22Rv1 (cell line): ENCODE measurements at regions not wholly inside any gene's neighbourhood (a gene's known extent, or its start where the extent isn't known, plus 50 kb on each side); places are given as distances from the start of the nearest gene placed in this dataset.

Source experiments
- CTCF ChIP-seq: fragments of 450-650 bp; IDR thresholded peaks from 2 replicates; pipeline ENCODE4 v1.5.1; 2017; ENCODE audit warnings: mild to moderate bottlenecking
- ZFX ChIP-seq: fragments of 450-650 bp; IDR thresholded peaks from 2 replicates; pipeline ENCODE4 v1.6.1; 2017; ENCODE audit warnings: antibody characterized with exemption, borderline replicate concordance

- no peak for TF ChIP-seq CTCF
- TF ChIP-seq ZFX, result no peak
These were observed 733.8 kb upstream of the CA10 start for GRCh38 chr17:52892334-52892733.
